ENCODE measurements at regions not wholly inside any gene's neighbourhood (a gene's known extent, or its start where the extent isn't known, plus 50 kb on each side); places are given as distances from the start of the nearest gene placed in this dataset.

- no peaks in the 10 kb centered on the region for H3K9me3 ChIP-seq
- no peak overlapping the region for H3K27ac ChIP-seq
- H3K4me1 ChIP-seq: no peaks in the 10 kb centered on the region
- intact Hi-C loops (cut with DNase I): no loop called here
- DNase-seq (ENCODE audit: low spot score in 2 of 2): peak in 1 of 2 donors; percentile 34
- H3K36me3 ChIP-seq: no peaks in the 10 kb centered on the region
- H3K27me3 ChIP-seq: no peaks in the 10 kb centered on the region
- no peak overlapping the region for H3K4me3 ChIP-seq
- TF ChIP-seq CTCF (IDR thresholded peaks at IDR 0.05): no peak
Observed at GRCh38 chr13:112131713-112132113, 64.8 kb downstream of the SOX1 start.

GRCh38 chr13:112132142-112132541 is 65.2 kb downstream of the SOX1 start:
- H3K27me3 ChIP-seq: no peaks in the 10 kb centered on the region
- DNase-seq (ENCODE audit: low spot score in 2 of 2): peak in 1 of 2 donors; percentile 43

GRCh38 chr13:112132619-112133018 is 65.7 kb downstream of the SOX1 start:
- no peaks in the 10 kb centered on the region for H3K9me3 ChIP-seq
- no peaks in the 10 kb centered on the region for H3K4me1 ChIP-seq
- H3K4me3 ChIP-seq: no peak overlapping the region
- H3K27me3 ChIP-seq: no peaks in the 10 kb centered on the region
- intact Hi-C loops (cut with DNase I): no loop called here
- DNase-seq (ENCODE audit: low spot score in 2 of 2): no peak
- no peak for TF ChIP-seq CTCF (IDR thresholded peaks at IDR 0.05)
- H3K27ac ChIP-seq: no peak overlapping the region
- no peaks in the 10 kb centered on the region for H3K36me3 ChIP-seq

More at GRCh38 chr13:112132142-112132541, 65.2 kb downstream of the SOX1 start:
- no peaks in the 10 kb centered on the region for H3K4me1 ChIP-seq
- H3K4me3 ChIP-seq: no peak overlapping the region
- TF ChIP-seq CTCF (IDR thresholded peaks at IDR 0.05): no peak
- intact Hi-C loops (cut with DNase I): no loop called here
- no peaks in the 10 kb centered on the region for H3K9me3 ChIP-seq
- H3K27ac ChIP-seq: no peak overlapping the region
- H3K36me3 ChIP-seq: no peaks in the 10 kb centered on the region

GRCh38 chr13:112133499-112134390 is 66.8 kb downstream of the SOX1 start:
- no peaks in the 10 kb centered on the region for H3K4me1 ChIP-seq
- intact Hi-C loops (cut with DNase I): no loop called here
- H3K27ac ChIP-seq: no peak overlapping the region
- H3K27me3 ChIP-seq: no peaks in the 10 kb centered on the region
- H3K4me3 ChIP-seq: no peak overlapping the region
- no peak for DNase-seq (ENCODE audit: low spot score in 2 of 2)
- H3K36me3 ChIP-seq: no peaks in the 10 kb centered on the region
- H3K9me3 ChIP-seq: no peaks in the 10 kb centered on the region
- TF ChIP-seq CTCF (IDR thresholded peaks at IDR 0.05): no peak

- TF ChIP-seq CTCF (IDR thresholded peaks at IDR 0.05): no peak
- Histone ChIP-seq H3K4me1 (no peaks in the 10 kb centered on the region), H3K9me3 (no peaks in the 10 kb centered on the region), H3K27me3 (no peaks in the 10 kb centered on the region), H3K4me3 (no peak overlapping the region), H3K36me3 (no peaks in the 10 kb centered on the region), H3K27ac (no peak overlapping the region)
- no peak for DNase-seq (ENCODE audit: low spot score in 2 of 2)
- intact Hi-C loops (cut with DNase I): no loop called here
Observed at GRCh38 chr13:112134391-112135075, 67.6 kb downstream of the SOX1 start.
